Common myeloid progenitor, CD34-positive (primary cell): ENCODE measurements at regions not wholly inside any gene's neighbourhood (a gene's known extent, or its start where the extent isn't known, plus 50 kb on each side); places are given as distances from the start of the nearest gene placed in this dataset.
"Not testable (repeated sequence)": the region's sequence is repeated elsewhere in the genome, so short reads cannot be mapped to it uniquely, and the experiment has no call there.

Experiments
- CTCF ChIA-PET: fragments of 350-600 bp; sonication (Branson Sonifier 250); formaldehyde crosslinking; loops from one replicate; lab custom pipeline; 2021; ENCODE audit warnings: antibody characterized with exemption; lab: Charles Lee
- POLR2A ChIA-PET: fragments of 350-600 bp; sonication (Branson Sonifier 250); formaldehyde crosslinking; loops from one replicate; lab custom pipeline; 2021; ENCODE audit warnings: antibody characterized with exemption; lab: Charles Lee
- DNase-seq, 3 donors: peaks; one replicate each; pipeline versions ENCODE4 v3.0.0 to v3.0.0-alpha.2; 2013
- H3K27ac ChIP-seq, 2 experiments: 1 replicate in 1 of 2; 2 replicates in 1 of 2; pipeline ENCODE4 v1.7.0; 2013; ENCODE audit warnings: inconsistent platforms in 2 of 2, low read length in 2 of 2, mild to moderate bottlenecking in 2 of 2, low read depth in 1 of 2, moderate library complexity in 1 of 2; ENCODE audit not compliant: severe bottlenecking in 2 of 2, insufficient read depth in 1 of 2, poor library complexity in 1 of 2
- H3K27me3 ChIP-seq, 5 experiments: replicated peaks in 2 of 5; 1 replicate in 3 of 5; 2 replicates in 2 of 5; pipeline versions ENCODE4 v1.6.1 to v1.7.0; 2013; ENCODE audit warnings: low read length in 4 of 5, mild to moderate bottlenecking in 2 of 5, moderate library complexity in 2 of 5, inconsistent platforms in 1 of 5; ENCODE audit not compliant: insufficient read depth in 5 of 5, control insufficient read depth in 4 of 5
- H3K36me3 ChIP-seq, 4 experiments: 1 replicate in 2 of 4; 2 replicates in 2 of 4; pipeline versions ENCODE4 v1.6.1 to v1.7.0; 2013; ENCODE audit warnings: low read length in 3 of 4, control low read depth in 1 of 4, mild to moderate bottlenecking in 1 of 4; ENCODE audit not compliant: control insufficient read depth in 4 of 4, insufficient read depth in 4 of 4
- H3K4me1 ChIP-seq, 4 experiments: 1 replicate in 3 of 4; 2 replicates in 1 of 4; pipeline versions ENCODE4 v1.6.1 to v1.7.1; 2013; ENCODE audit warnings: low read length in 3 of 4, mild to moderate bottlenecking in 3 of 4, control low read depth in 1 of 4, inconsistent platforms in 1 of 4, moderate library complexity in 1 of 4; ENCODE audit not compliant: control insufficient read depth in 4 of 4, insufficient read depth in 4 of 4; ENCODE audit errors: control extremely low read depth in 1 of 4
- H3K4me3 ChIP-seq, 7 experiments: 1 replicate in 4 of 7; 2 replicates in 3 of 7; pipeline versions ENCODE4 v1.5.1 to v1.7.0; 2013; ENCODE audit warnings: mild to moderate bottlenecking in 7 of 7, low read length in 6 of 7, moderate library complexity in 6 of 7, inconsistent platforms in 2 of 7, low read depth in 2 of 7, control low read depth in 1 of 7; ENCODE audit not compliant: insufficient read depth in 4 of 7, control insufficient read depth in 1 of 7; ENCODE audit errors: extremely low read depth in 1 of 7
- H3K9me3 ChIP-seq, 5 experiments: 1 replicate in 4 of 5; 2 replicates in 1 of 5; pipeline versions ENCODE4 v1.6.1 to v1.7.1; 2013; ENCODE audit warnings: low read length in 4 of 5, mild to moderate bottlenecking in 2 of 5, inconsistent platforms in 1 of 5, low read depth in 1 of 5, moderate library complexity in 1 of 5; ENCODE audit not compliant: control insufficient read depth in 4 of 5, insufficient read depth in 2 of 5; ENCODE audit errors: control extremely low read depth in 1 of 5
- WGBS: methylation state at CpG from one replicate; pipeline ENCODE4 v1.1.5; 2013; ENCODE audit not compliant: insufficient coverage; 5-methylcytosine and 5-hydroxymethylcytosine counted together

- H3K4me1 ChIP-seq, result no peaks in the 10 kb centered on the region
- no peak overlapping the region for H3K27ac ChIP-seq
- H3K9me3 ChIP-seq, result peaks cover 0 to 3% (median 0%) of the 10 kb centered on the region in 5 experiments
- WGBS, result 88% methylated on average over 1 of the region's 1 CpG
- H3K27me3 ChIP-seq, result no peaks in the 10 kb centered on the region
- DNase-seq, result no peak
- H3K4me3 ChIP-seq, result no peak overlapping the region
- H3K36me3 ChIP-seq, result no peaks in the 10 kb centered on the region
- ChIA-PET POLR2A (no interaction called here), CTCF (no interaction called here)
Observed at GRCh38 chr11:43145653-43146052, 166.1 kb upstream of the API5 start.

GRCh38 chr11:43150697-43151096 is 161.1 kb upstream of the API5 start:
- H3K9me3 ChIP-seq, result no peaks in the 10 kb centered on the region
- CTCF ChIA-PET, result no interaction called here

DNA sequence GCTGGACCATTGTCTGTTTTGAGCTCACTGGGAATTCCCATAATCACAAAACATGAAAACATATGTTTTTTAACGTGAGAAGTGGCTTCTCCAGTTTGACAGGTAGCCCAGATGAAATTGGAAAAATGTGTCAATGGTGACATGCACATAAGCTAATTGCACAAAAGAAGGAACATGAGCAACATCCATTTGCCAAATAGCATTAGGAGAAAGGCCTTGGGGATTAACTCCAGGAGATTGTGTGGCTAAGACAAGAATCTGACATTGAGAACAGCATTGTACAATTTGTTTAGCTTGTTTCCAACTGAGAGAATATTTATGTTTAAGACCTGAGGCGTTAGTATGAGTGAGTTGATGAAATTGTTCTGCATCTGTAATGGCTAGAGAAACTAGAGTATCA is 147.0 kb upstream of the API5 start:
- H3K9me3 ChIP-seq, result no peaks in the 10 kb centered on the region
- H3K4me3 ChIP-seq, result no peak overlapping the region
- WGBS, result 86% methylated on average over 1 of the region's 2 CpGs
- ChIA-PET CTCF (interaction anchor here (0.6 kb wide), 2 partner anchors 26 to 27 kb away, joined by 3 read pairs; no protein-coding TSS in a partner anchor), POLR2A (no interaction called here)
- H3K27me3 ChIP-seq, result no peaks in the 10 kb centered on the region
- no peak overlapping the region for H3K27ac ChIP-seq
- H3K36me3 ChIP-seq, result no peaks in the 10 kb centered on the region
- H3K4me1 ChIP-seq, result no peaks in the 10 kb centered on the region
- no peak for DNase-seq

More at GRCh38 chr11:43150697-43151096, 161.1 kb upstream of the API5 start:
- Histone ChIP-seq H3K27ac (no peak overlapping the region), H3K4me3 (no peak overlapping the region), H3K27me3 (no peaks in the 10 kb centered on the region), H3K36me3 (no peaks in the 10 kb centered on the region), H3K4me1 (no peaks in the 10 kb centered on the region)
- DNase-seq, result no peak
- POLR2A ChIA-PET, result no interaction called here

DNA sequence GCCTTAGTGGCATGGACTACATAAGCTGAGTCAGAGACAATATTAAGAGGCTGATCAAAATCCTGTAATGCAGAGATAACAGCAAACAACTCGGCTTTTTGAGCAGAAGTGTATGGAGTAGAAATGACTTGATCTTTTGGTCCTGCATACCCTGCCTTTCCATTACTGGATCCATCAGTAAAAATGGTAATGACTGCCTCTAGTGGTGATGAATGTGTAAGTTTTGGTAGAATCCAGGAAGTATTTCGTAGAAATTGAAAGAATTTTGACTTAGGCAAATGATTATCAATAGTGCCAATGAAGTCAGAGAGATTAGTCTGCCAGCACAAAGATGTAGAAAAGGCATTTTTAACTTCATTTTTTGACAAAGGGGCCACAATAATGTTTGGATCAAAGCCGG is 146.4 kb upstream of the API5 start:
- 90% methylated on average over 1 of the region's 3 CpGs for WGBS
- H3K36me3 ChIP-seq, CTCF ChIA-PET, POLR2A ChIA-PET, H3K4me1 ChIP-seq, H3K27me3 ChIP-seq, H3K27ac ChIP-seq, DNase-seq, H3K4me3 ChIP-seq, H3K9me3 ChIP-seq: not testable (repeated sequence)

GRCh38 chr11:43168241-43168640 is 143.6 kb upstream of the API5 start:
- H3K27ac ChIP-seq, H3K36me3 ChIP-seq, DNase-seq, H3K4me1 ChIP-seq, H3K4me3 ChIP-seq, CTCF ChIA-PET, POLR2A ChIA-PET, H3K27me3 ChIP-seq, H3K9me3 ChIP-seq: not testable (repeated sequence)
- WGBS, result no CpG with 5 or more reads among the region's 2 CpGs

- H3K36me3 ChIP-seq, result no peaks in the 10 kb centered on the region
- no peak overlapping the region for H3K4me3 ChIP-seq
- no peaks in the 10 kb centered on the region for H3K27me3 ChIP-seq
- ChIA-PET CTCF (no interaction called here), POLR2A (no interaction called here)
- 75% methylated on average over 1 of the region's 2 CpGs for WGBS
- DNase-seq, result no peak
- no peak overlapping the region for H3K27ac ChIP-seq
- H3K4me1 ChIP-seq, result no peaks in the 10 kb centered on the region
- H3K9me3 ChIP-seq, result no peaks in the 10 kb centered on the region
Observed at GRCh38 chr11:43172477-43172876, 139.3 kb upstream of the API5 start.

- no peak overlapping the region for H3K27ac ChIP-seq
- ChIA-PET CTCF (no interaction called here), POLR2A (no interaction called here)
- no peak overlapping the region for H3K4me3 ChIP-seq
- no peaks in the 10 kb centered on the region for H3K36me3 ChIP-seq
- no CpG with 5 or more reads among the region's 3 CpGs for WGBS
- H3K4me1 ChIP-seq, result no peaks in the 10 kb centered on the region
- DNase-seq, result no peak
- no peaks in the 10 kb centered on the region for H3K9me3 ChIP-seq
- H3K27me3 ChIP-seq, result no peaks in the 10 kb centered on the region
Observed at GRCh38 chr11:43177975-43178374, 133.8 kb upstream of the API5 start.
